HG03108 (cell line): ENCODE measurements at regions not wholly inside any gene's neighbourhood (a gene's known extent, or its start where the extent isn't known, plus 50 kb on each side); places are given as distances from the start of the nearest gene placed in this dataset.
"Not testable (repeated sequence)": the region's sequence is repeated elsewhere in the genome, so short reads cannot be mapped to it uniquely, and the experiment has no call there.

ENCODE experiments used
- ATAC-seq: cut with Tn5 transposase; IDR thresholded peaks from one replicate; pipeline ENCODE4 v1.9.1; 2021; ENCODE audit warnings: moderate library complexity; ENCODE audit not compliant: unreplicated experiment

DNA sequence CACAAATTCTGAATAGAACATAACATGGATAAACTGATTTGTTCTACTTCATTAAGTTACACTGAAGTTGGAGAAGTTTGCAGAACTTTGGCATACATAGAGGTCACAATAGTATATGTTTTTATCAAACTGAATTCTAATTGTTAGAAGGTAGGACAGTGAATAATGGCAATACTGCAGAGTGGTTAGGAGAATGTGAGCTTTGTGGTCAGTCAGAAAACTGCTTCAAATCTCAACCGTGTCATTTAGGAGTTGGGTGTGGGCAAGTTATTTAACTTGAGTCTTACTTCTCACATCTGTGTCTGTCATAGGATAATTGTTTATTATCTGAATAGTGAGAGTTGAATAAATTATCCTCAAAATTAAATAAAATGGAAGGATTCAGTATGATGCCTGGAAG is 374.6 kb upstream of the SYT1 start:
- no peak for ATAC-seq

DNA sequence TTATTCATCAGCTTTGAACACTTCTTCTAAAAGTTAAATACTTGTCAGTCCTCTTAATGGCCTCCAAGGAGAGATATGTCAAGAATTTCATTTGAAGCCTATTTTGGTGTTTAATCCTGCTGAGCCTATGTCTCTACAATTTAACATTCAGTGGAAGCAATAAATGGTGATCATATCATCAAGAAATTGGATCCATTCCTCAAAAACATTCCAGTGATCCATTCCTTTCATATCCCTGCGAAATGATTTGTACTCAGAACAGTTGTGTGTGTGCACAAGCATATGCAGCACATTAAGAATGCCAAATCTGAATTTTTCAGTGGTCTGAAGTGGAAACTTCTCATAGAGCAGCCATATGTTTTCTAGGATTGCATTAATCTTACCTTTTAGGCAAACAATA is 373.7 kb upstream of the SYT1 start:
- no peak for ATAC-seq

DNA sequence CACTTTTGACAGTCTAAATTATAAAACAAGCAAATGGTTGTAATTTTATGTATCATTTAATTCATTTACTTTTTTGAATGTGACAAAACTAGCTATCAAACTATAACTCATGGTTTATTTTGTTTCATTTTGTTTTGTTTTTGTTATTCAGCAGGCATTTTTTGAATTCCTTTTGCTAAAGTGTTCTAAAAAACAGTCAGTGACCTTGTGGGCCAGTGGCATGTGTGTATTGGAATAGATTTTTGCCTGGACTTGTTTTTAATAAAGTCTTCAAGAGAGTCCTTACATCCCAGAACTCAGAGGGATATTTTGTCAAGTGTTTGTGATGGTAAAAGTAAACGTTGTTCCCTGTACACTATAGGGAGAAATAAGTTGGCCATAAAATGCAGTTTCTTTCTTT is 369.7 kb upstream of the SYT1 start:
- ATAC-seq = no peak

DNA sequence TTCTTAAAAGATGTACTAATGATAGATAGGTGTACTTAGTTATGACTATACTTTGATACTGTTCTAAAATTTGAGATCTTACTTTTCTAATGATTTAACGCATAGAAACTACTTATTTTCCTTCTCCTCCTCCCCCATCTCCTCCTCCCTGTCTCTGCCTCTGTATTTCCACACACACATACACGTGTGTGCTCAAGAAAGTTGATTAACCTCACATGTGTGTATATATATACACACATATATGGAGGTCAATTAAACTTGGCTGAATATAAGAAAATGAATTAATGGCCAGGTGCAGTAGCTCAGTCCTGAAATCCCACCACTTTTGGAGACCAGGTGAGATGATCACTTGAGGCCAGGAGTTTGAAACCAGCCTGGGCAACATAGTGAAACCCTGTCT is 362.7 kb upstream of the SYT1 start:
- ATAC-seq = no peak

DNA sequence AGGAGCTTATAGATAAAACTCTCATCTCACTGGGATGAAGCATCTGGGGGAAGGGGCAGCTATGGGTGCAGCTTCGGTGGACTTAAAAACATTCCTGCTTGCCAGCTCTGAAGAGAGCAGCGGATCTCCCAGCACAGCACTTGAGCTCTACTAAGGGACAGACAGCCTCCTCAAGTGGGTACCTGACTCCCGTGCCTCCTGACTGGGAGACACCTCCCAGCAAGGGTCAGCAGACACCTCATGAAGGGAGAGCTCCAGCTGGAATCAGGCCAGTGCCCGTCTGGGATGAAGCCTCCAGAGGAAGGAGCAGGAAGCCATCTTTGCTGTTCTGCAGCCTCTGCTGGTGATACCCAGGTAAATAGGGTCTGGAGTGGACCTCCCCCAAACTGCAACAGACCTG is 345.2 kb upstream of the SYT1 start:
- ATAC-seq = no peak

DNA sequence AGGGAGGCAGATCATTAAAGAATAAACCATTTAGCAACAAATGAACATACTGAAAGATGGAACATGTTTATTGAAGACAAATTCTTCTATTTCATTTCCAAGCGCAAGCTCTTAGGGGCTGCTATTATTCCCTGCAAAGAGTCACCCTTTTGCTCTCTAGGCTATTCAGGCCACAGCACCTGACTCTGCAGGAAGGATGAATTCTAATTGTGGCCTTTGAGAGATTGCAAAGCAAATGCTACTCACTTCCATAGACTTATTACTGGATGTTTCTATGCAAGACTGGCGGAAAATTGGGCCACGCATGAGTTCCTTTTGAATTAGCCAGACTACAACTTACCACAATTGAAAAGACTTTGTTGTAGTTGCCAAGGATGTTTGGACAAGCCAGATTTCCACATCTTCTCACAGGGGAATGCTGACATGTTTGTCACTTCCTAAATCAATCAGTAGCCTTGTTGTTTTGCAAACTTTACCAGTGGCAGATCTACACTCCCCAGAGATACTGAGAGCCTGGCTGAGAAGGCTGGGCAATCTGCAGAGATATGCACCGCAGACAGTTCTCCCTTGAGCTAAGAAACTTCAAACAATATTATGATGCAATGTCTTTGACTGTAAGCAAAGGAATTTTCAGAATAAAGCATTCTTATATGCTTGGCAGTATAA is 334.3 kb upstream of the SYT1 start:
- ATAC-seq = no peak

DNA sequence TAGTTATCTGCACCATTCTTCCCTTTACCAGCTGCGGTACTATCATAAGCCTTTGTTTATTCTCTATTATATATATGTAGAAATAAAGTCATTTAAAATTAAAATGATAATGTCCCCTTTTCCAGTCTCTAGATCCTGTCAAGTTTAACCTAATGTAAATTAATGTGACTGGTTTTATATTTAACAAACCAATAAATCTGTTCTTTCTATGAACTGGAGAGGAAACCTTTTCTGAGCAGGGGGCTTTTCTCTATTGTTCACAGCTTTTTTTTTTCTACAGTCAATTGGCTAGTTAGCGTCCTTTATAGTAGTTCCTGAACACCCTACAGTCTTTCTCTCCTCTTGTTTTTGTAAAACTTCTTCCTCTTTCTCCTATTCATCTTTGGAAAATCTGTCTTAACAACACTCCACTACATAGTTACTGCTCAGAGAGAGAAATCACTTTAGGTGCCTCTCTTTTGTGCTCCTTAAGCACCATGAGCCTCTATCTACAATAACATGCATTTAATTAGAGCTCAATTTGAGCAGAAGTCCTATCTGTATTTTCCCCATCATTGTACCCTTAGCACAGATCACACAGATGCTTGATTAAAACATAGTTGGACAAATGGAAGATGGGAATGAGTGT is 332.6 kb upstream of the SYT1 start:
- ATAC-seq = no peak

DNA sequence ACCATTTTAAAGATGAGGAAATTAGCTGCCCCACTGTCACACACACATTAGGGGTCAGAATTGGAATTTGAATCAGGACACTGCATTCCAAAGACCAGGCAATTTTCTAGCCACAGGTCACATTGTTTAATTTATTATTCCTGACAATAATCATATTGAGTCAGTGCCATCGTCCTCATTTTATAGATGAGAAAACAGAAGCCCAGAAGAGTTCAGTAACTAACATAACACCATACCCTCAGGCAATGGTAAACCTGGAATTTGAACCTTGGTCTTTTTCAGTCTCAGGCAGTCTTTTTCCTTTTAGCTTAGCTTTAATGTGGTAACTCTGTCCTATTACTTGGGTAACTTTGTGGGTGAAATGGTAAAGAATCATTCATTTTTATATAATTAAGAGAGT is 330.3 kb upstream of the SYT1 start:
- ATAC-seq = no peak

DNA sequence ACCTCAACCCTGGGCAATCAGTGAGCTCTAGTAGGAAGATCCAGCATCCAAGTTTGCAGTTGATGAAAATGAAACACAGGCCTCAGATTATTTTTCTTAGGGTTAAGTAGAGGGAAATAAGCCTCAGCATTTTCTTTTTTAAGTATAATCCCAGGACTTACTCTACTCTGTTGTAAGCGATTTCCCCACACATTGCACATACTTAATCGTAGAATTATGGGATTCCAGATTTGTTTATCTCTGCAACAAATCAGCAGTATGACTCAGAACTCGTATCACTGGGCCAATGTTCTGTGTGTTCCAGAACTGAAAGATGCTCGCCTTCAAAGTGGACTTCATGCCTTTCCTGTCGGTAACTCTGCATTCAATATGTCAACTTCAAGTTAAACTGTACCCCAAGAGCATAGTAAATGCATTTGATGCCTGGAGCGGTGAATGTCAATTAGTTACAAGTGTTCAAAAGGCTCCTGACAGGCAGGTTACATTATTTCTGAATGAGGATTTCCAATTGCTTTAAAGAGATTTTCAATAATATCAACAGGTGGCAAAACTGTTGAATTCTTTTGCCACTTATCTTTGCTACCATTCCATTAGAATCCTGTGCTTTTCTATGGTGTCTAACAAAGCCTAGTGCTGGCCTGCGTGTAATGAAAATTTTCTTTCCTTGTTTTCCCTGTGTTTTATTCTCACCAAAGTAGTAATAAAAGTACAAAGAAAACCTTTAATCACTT is 323.8 kb upstream of the SYT1 start:
- ATAC-seq = no peak

DNA sequence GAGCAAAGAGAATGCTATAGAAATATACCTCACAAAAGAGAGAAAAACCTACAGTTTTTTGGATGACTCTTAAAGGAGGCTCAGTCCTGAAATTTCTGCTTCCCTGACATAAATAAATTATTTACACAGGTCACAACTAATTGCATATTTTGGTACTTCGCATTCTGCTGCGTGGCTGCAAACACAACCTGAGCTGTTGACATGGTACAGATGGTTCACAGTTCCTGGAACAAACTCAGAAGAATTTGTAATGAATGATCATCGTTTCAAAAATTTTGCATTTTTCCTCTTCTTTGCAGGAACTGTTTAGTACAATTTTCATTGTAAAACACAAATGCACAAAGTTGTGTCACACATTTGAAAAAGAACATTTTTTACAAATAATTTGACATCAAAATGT is 313.7 kb upstream of the SYT1 start:
- ATAC-seq = no peak

DNA sequence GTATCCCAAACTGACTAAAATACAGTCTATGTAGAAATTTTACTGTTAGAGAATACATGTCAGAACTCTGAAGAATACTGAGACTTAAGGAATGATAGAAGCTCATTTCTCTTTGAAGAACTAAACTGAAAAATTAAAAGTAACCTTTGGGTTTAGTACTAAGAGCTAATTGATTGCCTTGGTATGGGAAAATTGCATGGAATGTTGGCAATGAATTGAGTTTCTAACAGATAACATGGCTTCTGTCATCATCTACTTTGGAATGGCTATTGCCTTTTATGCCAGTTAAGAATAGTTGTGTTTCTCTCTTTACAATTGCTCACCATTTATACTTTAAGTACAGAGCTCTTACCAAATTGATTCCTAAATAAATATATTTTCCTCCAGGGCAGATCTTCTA is 308.8 kb upstream of the SYT1 start:
- no peak for ATAC-seq

DNA sequence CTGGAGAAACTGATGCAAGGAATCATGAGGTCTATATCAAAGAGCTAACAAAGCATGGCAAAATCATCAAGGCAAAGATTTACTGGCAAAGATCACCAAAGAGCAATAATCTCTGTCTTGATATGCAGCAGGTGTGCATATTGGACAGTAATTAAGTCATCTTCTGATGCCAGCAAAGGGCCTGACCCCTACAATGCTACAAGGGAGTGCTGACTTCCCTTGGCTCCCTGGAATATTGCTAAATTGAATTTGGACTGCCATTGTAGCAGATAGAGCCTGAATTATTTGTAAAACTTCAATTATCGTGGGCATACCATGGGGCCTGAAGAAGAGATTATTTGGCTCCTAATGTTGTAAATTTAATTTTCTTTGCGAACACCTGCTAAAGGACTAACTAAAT is 307.9 kb upstream of the SYT1 start:
- no peak for ATAC-seq

DNA sequence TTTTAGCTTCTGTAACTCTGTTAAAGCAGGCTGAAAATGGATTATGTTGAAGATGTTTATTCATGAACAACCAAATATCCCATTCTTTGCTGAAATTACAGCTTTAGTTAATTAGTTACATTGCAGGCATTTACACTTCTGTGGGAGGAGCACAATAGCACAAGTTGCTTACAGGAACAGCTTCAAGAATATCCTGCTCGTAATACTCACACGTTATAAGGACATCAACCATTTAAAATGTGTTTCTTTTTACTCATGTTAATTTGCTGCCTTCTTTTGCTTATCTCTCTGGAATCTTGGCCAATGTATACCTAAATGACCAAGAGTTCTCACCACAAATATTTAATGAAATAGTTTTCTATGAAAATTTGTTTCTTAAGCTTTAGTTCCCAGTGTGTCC is 305.2 kb upstream of the SYT1 start:
- ATAC-seq = no peak

DNA sequence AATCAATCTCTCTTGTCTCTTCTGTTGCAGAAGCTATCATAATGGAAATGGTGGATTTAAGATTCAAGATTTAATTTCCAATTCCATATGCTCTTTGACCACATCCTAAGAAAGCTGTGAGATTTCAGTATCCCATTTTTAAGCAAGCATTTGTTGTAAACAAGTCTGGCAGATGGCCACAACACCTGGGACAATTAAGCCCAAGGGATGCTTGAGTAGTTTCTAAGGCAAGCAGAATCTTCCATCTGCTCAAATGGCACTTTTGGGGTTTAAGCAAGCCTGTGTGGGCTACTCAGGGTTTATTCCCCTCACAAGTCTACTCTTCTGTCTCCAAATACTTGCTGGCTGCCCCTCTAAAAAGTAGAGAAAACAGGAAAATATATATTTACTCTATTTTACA is 304.7 kb upstream of the SYT1 start:
- no peak for ATAC-seq

DNA sequence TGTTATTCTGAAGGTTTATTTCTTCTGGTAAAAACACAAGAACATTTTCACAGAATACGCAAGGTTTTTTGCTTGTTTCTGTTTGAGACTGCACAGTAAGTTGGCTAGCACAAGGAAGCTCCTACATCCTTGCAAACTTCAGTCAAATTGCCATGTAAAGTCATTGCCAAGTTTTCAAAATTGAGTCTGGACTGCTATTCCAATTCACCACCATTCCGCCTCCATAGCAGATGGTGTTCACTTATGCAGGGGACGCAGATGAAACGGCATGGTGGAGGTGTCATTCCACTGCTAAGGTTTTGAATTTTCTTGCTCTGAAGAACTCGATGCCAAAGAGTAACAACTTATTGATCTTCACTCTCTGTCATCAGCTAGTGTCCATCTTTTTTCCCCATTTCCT is 303.9 kb upstream of the SYT1 start:
- ATAC-seq = no peak

DNA sequence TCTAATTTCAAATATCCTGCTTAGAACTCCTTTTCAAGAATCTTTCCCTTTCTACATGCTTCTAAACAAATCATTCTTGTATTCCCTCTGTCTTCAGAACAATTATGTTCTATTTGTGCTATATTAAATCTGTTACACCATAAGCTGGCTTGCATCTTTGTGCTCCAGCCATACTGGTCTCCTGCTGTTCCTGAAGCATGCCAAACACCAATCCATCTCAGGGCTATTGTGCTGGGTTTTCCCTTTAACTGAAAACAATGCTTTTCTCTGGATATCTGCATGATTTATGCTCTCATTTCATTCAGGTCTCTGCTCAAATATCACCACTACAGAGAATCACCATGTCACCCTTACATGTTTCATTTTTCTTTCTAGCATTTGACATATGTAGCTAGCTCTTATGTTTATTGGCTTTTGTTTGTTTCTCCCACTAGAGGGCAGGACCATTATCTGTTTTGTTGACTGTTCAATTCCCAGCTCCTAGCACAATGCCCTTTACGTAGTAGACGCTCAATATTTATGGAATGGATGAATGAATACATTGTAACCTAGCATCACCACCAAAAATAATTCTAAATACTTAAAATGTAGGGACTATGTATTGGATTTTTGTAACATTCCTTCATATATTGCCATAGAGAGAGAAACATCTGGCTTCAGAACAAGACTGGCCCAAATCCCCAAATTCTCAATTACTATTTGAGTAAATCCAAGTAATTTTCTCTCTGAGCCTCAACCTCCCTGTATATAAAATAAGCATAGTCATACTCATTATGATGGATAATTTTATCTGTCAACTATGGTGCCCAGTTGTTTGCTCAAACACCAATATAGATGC is 302.0 kb upstream of the SYT1 start:
- no peak for ATAC-seq

DNA sequence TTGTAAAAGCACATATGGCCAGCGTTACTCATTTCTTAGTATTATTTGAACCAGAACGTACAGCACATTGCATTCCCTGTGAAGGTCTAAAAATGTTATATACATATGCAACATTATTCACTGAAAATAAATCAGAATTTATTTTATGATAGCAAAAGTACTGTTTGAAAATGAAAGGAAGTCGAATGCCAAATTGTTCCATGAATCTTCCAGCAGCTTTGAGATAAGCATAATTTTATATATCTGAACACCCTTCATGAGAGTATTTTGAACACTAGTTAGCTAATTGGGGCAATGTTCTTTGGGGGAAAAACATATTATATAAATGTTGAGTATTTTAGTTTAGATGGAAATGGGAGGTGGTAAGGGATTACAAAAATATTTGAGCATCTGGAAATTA is 300.7 kb upstream of the SYT1 start:
- ATAC-seq = no peak

DNA sequence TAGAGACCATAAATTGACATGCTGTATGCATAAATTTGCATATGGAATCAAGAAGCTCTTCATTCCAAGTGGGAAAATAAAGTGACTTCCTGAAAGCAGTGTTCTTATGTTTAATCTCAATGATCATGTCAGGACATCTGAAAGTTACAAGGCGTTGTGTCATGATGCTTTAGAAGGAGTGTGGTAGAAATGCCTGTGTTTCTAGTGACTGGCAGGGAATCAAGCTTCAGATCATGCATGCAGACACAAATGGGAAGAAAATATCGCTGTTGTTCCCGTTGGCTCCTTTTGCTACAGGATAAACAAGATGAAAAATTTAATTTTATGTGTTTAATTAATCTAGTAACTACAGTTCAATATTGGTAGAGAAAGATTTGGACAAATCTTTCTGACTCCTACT is 298.1 kb upstream of the SYT1 start:
- ATAC-seq = no peak

DNA sequence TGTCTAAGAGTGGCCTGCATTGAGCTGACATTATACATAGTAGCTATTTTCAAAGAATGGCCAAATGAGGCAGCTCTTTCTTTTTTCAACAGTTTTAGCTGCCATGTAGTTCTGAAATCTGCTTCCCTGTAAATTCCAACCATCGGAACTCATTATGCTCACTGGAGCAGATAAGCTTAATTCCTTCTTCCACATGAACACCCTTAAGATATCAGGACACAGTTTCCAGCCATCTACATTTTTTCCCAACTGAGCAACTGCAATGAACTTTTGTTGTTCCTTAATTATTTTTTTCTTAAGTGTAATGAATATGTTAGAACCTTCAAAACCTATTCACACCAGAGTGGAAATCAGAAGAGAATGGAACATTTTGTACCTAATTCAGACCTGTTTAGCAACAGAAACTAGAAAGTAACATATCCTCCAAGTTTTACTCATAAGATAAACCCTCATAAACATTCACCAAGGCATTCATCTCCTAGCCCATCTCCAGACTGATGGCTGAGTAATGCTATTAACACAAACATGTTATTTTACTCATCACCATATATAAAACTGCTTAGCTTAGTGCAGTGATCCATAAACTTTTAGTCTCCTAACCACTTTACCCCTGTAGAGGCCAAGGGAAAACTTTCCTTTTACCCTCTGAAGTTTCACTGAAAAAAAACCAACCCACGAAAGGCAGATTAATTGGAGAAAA is 296.1 kb upstream of the SYT1 start:
- no peak for ATAC-seq

DNA sequence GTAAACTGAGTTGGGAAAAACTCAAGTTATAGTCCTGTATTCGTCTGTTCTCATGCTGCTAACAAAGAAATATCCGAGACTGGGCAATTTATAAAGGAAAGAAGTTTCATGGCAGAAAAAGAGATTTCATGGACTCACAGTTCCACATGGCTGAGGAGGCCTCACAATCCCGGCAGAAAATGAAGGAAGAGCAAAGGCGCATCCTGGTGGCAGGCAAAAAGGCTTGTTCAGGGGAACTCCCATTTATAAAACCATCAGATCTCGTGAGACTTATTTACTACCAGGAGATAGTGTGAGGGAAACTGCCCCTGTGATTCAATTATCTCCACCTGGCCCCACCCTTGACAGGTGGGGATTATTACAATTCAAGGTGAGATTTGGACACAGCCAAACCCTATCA is 292.6 kb upstream of the SYT1 start:
- ATAC-seq = no peak

DNA sequence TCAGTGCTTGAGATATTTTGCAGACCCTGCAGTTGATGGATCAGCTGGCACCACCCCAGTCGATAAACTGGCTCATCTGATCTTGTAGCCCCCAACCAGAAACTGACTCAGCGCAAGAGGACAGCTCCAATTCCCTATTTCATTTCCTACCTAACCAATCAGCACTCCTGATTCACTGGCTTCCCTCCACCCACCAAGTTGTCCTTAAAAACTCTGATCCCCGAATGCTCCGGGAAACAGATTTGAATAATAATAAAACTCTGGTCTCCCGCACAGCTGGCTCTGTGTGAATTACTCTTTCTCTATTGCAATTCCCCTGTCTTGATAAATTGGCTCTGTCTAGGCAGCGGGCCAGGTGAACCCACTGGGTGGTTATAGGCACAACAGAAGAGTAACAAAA is 289.4 kb upstream of the SYT1 start:
- not testable (repeated sequence) for ATAC-seq
